Calu3 (cell line): ENCODE measurements at regions not wholly inside any gene's neighbourhood (a gene's known extent, or its start where the extent isn't known, plus 50 kb on each side); places are given as distances from the start of the nearest gene placed in this dataset.

Source experiments
- BruUV-seq: library from RNA; stranded (reverse); fragments of 400-500 nt; replicated peaks from 2 replicates; lab custom pipeline; 2021; lab: Mats Ljungman, UMichigan
- CTCF ChIA-PET: fragments of 300-600 bp; sonication (Branson Sonifier 250); formaldehyde crosslinking; loops from one replicate; lab custom pipeline; 2022; ENCODE audit warnings: antibody characterized with exemption; lab: Charles Lee
- DNase-seq: peaks from one replicate; pipeline ENCODE4 v3.0.0; 2022
- H3K27ac Mint-ChIP-seq: one replicate; pipeline ENCODE4 v1.8.0; 2022; ENCODE audit warnings: mixed read lengths; ENCODE audit not compliant: unreplicated experiment
- H3K27me3 Mint-ChIP-seq: one replicate; pipeline ENCODE4 v1.8.0; 2022; ENCODE audit warnings: mixed read lengths; ENCODE audit not compliant: unreplicated experiment
- H3K36me3 Mint-ChIP-seq: one replicate; pipeline ENCODE4 v1.8.0; 2022; ENCODE audit warnings: mild to moderate bottlenecking, moderate library complexity, mixed read lengths; ENCODE audit not compliant: insufficient read depth, unreplicated experiment
- H3K4me1 Mint-ChIP-seq: one replicate; pipeline ENCODE4 v1.8.0; 2022; ENCODE audit warnings: mild to moderate bottlenecking, low read depth, mixed read lengths; ENCODE audit not compliant: unreplicated experiment
- H3K4me3 Mint-ChIP-seq: one replicate; pipeline ENCODE4 v1.8.0; 2022; ENCODE audit warnings: mild to moderate bottlenecking, low read depth, moderate library complexity, mixed read lengths; ENCODE audit not compliant: unreplicated experiment
- H3K9me3 Mint-ChIP-seq: one replicate; pipeline ENCODE4 v1.8.0; 2022; ENCODE audit warnings: low read depth, mixed read lengths; ENCODE audit not compliant: unreplicated experiment
- CTCF ChIP-seq: fragments of 200-600 bp; IDR thresholded peaks from one replicate; pipeline ENCODE4 v1.8.0; 2022; ENCODE audit warnings: antibody characterized with exemption; ENCODE audit not compliant: unreplicated experiment
- intact Hi-C: fragments of 100-400 bp; cut with micrococcal nuclease; formaldehyde crosslinking; loops from one replicate; pipeline ENCODE4 v1.10.0; 2022; ENCODE audit not compliant: unreplicated experiment

- no peak overlapping the region for H3K27ac Mint-ChIP-seq
- intact Hi-C loops = no loop called here
- DNase-seq = no peak
- no peaks in the 10 kb centered on the region for H3K4me1 Mint-ChIP-seq
- no peak overlapping the region for H3K4me3 Mint-ChIP-seq
- TF ChIP-seq CTCF = no peak
- H3K36me3 Mint-ChIP-seq = no peaks in the 10 kb centered on the region
- CTCF ChIA-PET = no interaction called here
- no TSS peak for BruUV-seq
- no peaks in the 10 kb centered on the region for H3K9me3 Mint-ChIP-seq
- H3K27me3 Mint-ChIP-seq = peaks cover 65% of the 10 kb centered on the region
Measured at GRCh38 chr14:76675046-76675445, 86.2 kb upstream of the VASH1 start.

- no TSS peak for BruUV-seq
- CTCF ChIA-PET = no interaction called here
- DNase-seq = no peak
- H3K27ac Mint-ChIP-seq = no peak overlapping the region
- intact Hi-C loops = no loop called here
- H3K36me3 Mint-ChIP-seq = no peaks in the 10 kb centered on the region
- peaks cover 3% of the 10 kb centered on the region for H3K9me3 Mint-ChIP-seq
- no peak overlapping the region for H3K4me3 Mint-ChIP-seq
- no peaks in the 10 kb centered on the region for H3K4me1 Mint-ChIP-seq
- TF ChIP-seq CTCF = no peak
- H3K27me3 Mint-ChIP-seq = peaks cover 60% of the 10 kb centered on the region
Measured at GRCh38 chr14:76676539-76676938, 84.7 kb upstream of the VASH1 start.

- H3K4me1 Mint-ChIP-seq = no peaks in the 10 kb centered on the region
- no peak overlapping the region for H3K27ac Mint-ChIP-seq
- no peaks in the 10 kb centered on the region for H3K36me3 Mint-ChIP-seq
- no peak overlapping the region for H3K4me3 Mint-ChIP-seq
- no peak for DNase-seq
- H3K27me3 Mint-ChIP-seq = peaks cover 54% of the 10 kb centered on the region
- intact Hi-C loops = no loop called here
- BruUV-seq = no TSS peak
- TF ChIP-seq CTCF = no peak
- CTCF ChIA-PET = no interaction called here
- H3K9me3 Mint-ChIP-seq = peaks cover 5% of the 10 kb centered on the region
Measured at GRCh38 chr14:76677534-76678145, 83.6 kb upstream of the VASH1 start.

- no peak overlapping the region for H3K27ac Mint-ChIP-seq
- no peak for TF ChIP-seq CTCF
- BruUV-seq = no TSS peak
- peaks cover 47% of the 10 kb centered on the region for H3K27me3 Mint-ChIP-seq
- DNase-seq = no peak
- peaks cover 7% of the 10 kb centered on the region for H3K9me3 Mint-ChIP-seq
- H3K36me3 Mint-ChIP-seq = no peaks in the 10 kb centered on the region
- intact Hi-C loops = no loop called here
- H3K4me1 Mint-ChIP-seq = no peaks in the 10 kb centered on the region
- no peak overlapping the region for H3K4me3 Mint-ChIP-seq
- CTCF ChIA-PET = no interaction called here
Measured at GRCh38 chr14:76678244-76678800, 82.9 kb upstream of the VASH1 start.
